H1 (cell line): ENCODE measurements at regions not wholly inside any gene's neighbourhood (a gene's known extent, or its start where the extent isn't known, plus 50 kb on each side); places are given as distances from the start of the nearest gene placed in this dataset.

Experiments used
- CHD7 ChIP-seq: fragments of 300-600 bp; sonication (generic); IDR thresholded peaks from 2 replicates; pipeline ENCODE4 v1.7.1; 2012; ENCODE audit warnings: low read length, moderate library complexity, mild to moderate bottlenecking, inconsistent platforms; ENCODE audit not compliant: insufficient replicate concordance
- JUND ChIP-seq: IDR thresholded peaks from 2 replicates; pipeline ENCODE4 v1.6.1; 2011; ENCODE audit warnings: mild to moderate bottlenecking, improper control_type of control experiment, low read length
- POLR2AphosphoS5 ChIP-seq: IDR thresholded peaks from 2 replicates; pipeline ENCODE4 v1.6.1; 2011; ENCODE audit warnings: low read depth, low read length
- TF ChIP-seq, protein P1 (sequence below): IDR thresholded peaks from 2 replicates; pipeline ENCODE4 v1.6.1; 2011; ENCODE audit warnings: low read depth, mild to moderate bottlenecking, low read length; ENCODE audit not compliant: insufficient read depth

DNA sequence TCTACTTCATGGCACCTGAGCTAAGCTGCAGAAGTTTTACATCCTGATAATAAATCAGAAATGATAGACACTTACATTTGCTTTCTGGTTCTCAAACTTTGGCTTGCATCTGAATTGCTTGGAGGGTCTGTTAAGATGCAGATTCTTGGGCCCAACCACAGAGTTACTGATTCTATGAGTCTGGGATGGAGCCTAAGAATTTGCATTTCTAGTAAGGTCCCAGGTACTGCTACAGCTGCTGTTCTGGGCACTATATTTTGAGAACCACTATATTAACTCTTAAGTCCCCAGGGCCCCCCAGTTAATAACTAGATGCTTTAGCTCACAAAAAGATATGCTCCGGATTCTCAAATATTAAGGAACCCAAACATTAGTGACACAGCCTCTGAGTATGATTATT lies 69.8 kb upstream of the DAB2 start (continued):
- TF ChIP-seq CHD7 (no peak), POLR2AphosphoS5 (no peak), JUND (no peak)
- TF ChIP-seq, protein P1, sequence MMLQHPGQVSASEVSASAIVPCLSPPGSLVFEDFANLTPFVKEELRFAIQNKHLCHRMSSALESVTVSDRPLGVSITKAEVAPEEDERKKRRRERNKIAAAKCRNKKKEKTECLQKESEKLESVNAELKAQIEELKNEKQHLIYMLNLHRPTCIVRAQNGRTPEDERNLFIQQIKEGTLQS, result no peak
- TF ChIP-seq, all 59 proteins: peak for 0
